ENCODE measurements at regions not wholly inside any gene's neighbourhood (a gene's known extent, or its start where the extent isn't known, plus 50 kb on each side); places are given as distances from the start of the nearest gene placed in this dataset.

GRCh38 chr12:75974323-75975187 is 57.0 kb downstream of the PHLDA1 start:
- DNase-seq (ENCODE audit: low read depth), result no peak

GRCh38 chr12:75971253-75971652 is 60.3 kb downstream of the PHLDA1 start:
- no peak for DNase-seq (ENCODE audit: low read depth)

GRCh38 chr12:75970310-75970709 is 61.3 kb downstream of the PHLDA1 start:
- no peak for DNase-seq (ENCODE audit: low read depth)

- no peak for DNase-seq (ENCODE audit: low read depth)
These were observed 61.8 kb downstream of the PHLDA1 start for GRCh38 chr12:75969768-75970167.

- DNase-seq (ENCODE audit: low read depth), result no peak
These were observed 65.9 kb downstream of the PHLDA1 start for GRCh38 chr12:75965661-75966060.

GRCh38 chr12:75964150-75964549 is 67.4 kb downstream of the PHLDA1 start:
- DNase-seq (ENCODE audit: low read depth), result peak; percentile 11

- no peak for DNase-seq (ENCODE audit: low read depth)
These were observed 69.7 kb downstream of the PHLDA1 start for GRCh38 chr12:75961878-75962277.

GRCh38 chr12:75960954-75961661 is 70.5 kb downstream of the PHLDA1 start:
- DNase-seq (ENCODE audit: low read depth), result no peak

GRCh38 chr12:75960086-75960910 is 71.3 kb downstream of the PHLDA1 start:
- no peak for DNase-seq (ENCODE audit: low read depth)

GRCh38 chr12:75959506-75959905 is 72.1 kb downstream of the PHLDA1 start:
- no peak for DNase-seq (ENCODE audit: low read depth)

- DNase-seq (ENCODE audit: low read depth), result no peak
These were observed 72.5 kb downstream of the PHLDA1 start for GRCh38 chr12:75959060-75959459.

GRCh38 chr12:75955251-75955650 is 76.3 kb downstream of the PHLDA1 start:
- DNase-seq (ENCODE audit: low read depth), result no peak

- no peak for DNase-seq (ENCODE audit: low read depth)
These were observed 76.8 kb downstream of the PHLDA1 start for GRCh38 chr12:75954749-75955148.

- DNase-seq (ENCODE audit: low read depth), result no peak
These were observed 77.5 kb downstream of the PHLDA1 start for GRCh38 chr12:75954041-75954440.

GRCh38 chr12:75953312-75953906 is 78.2 kb downstream of the PHLDA1 start:
- no peak for DNase-seq (ENCODE audit: low read depth)

GRCh38 chr12:75951399-75952278 is 79.9 kb downstream of the PHLDA1 start:
- DNase-seq (ENCODE audit: low read depth), result no peak

GRCh38 chr12:75947156-75947723 is 84.3 kb downstream of the PHLDA1 start:
- DNase-seq (ENCODE audit: low read depth), result no peak

- no peak for DNase-seq (ENCODE audit: low read depth)
These were observed 86.0 kb downstream of the PHLDA1 start for GRCh38 chr12:75945581-75945980.

GRCh38 chr12:75944905-75945432 is 86.6 kb downstream of the PHLDA1 start:
- no peak for DNase-seq (ENCODE audit: low read depth)

GRCh38 chr12:75944097-75944904 is 87.3 kb downstream of the PHLDA1 start:
- no peak for DNase-seq (ENCODE audit: low read depth)

All from CMK (cell line).